Ovary (tissue), 3 donors: ENCODE measurements at regions not wholly inside any gene's neighbourhood (a gene's known extent, or its start where the extent isn't known, plus 50 kb on each side); places are given as distances from the start of the nearest gene placed in this dataset.

ENCODE experiments used
- CTCF ChIP-seq, 3 donors: fragments of 450-650 bp in 2 of 3; fragments of 200-600 bp in 1 of 3; IDR thresholded peaks; one replicate each; pipeline versions ENCODE4 v1.5.1 to v1.8.0; 2016 to 2022; ENCODE audit warnings: antibody characterized with exemption in 3 of 3, mild to moderate bottlenecking in 1 of 3
- EP300 ChIP-seq: sonication (generic); formaldehyde crosslinking; IDR thresholded peaks from one replicate; pipeline ENCODE4 v1.6.1; 2017; ENCODE audit warnings: antibody characterized with exemption
- POLR2A ChIP-seq: fragments of 450-650 bp; IDR thresholded peaks from one replicate; pipeline ENCODE4 v1.6.1; 2017; ENCODE audit warnings: antibody characterized with exemption, mild to moderate bottlenecking, moderate library complexity
- donor health status: DM: no; HTN: no; CAD: no.

- TF ChIP-seq CTCF (IDR thresholded peaks at IDR 0.05) (no peak), POLR2A (no peak), EP300 (no peak)
These were observed 394.9 kb upstream of the BOD1L1 start for GRCh38 chr4:14022456-14022855.
